ENCODE measurements at regions not wholly inside any gene's neighbourhood (a gene's known extent, or its start where the extent isn't known, plus 50 kb on each side); places are given as distances from the start of the nearest gene placed in this dataset.

GRCh38 chr14:95787941-95788340 is 74.0 kb upstream of the TCL1A start:
- TF ChIP-seq POLR2AphosphoS5 (IDR thresholded peaks at IDR 0.05; ENCODE audit: low read depth, low read length): no peak
- TF ChIP-seq FOXP2 (optimal IDR thresholded peaks at IDR 0.05; ENCODE audit: borderline replicate concordance, extremely low read depth, extremely low read length, insufficient read depth): no peak
- TF ChIP-seq TAF1 (IDR thresholded peaks at IDR 0.05; ENCODE audit: borderline replicate concordance, insufficient read depth, low read length): no peak
- TF ChIP-seq REST (IDR thresholded peaks at IDR 0.05; ENCODE audit: insufficient read depth in 1 of 2, low read depth in 2 of 2, low read length in 2 of 2): no peak
- no peak for TF ChIP-seq SIN3A (IDR thresholded peaks at IDR 0.05; ENCODE audit: borderline replicate concordance, insufficient read depth, low read length)
